ENCODE measurements at regions not wholly inside any gene's neighbourhood (a gene's known extent, or its start where the extent isn't known, plus 50 kb on each side); places are given as distances from the start of the nearest gene placed in this dataset.

GRCh38 chr3:871651-872050 lies 221.2 kb upstream of the CNTN6 start:
- Histone ChIP-seq H2AFZ (no peak overlapping the region), H3K36me3 (ENCODE audit: low read depth) (no peaks in the 10 kb centered on the region), H3K4me3 (no peak overlapping the region), H4K20me1 (ENCODE audit: insufficient read depth) (no peaks in the 10 kb centered on the region), H3F3A (ENCODE audit: insufficient read depth) (no peaks in the 10 kb centered on the region), H3K4me2 (ENCODE audit: unreplicated experiment) (no peak overlapping the region), H3K27ac (no peak overlapping the region), H3K9me2 (ENCODE audit: insufficient read depth) (no peaks in the 10 kb centered on the region), H3K27me3 (replicated peaks; ENCODE audit: insufficient read depth) (no peaks in the 10 kb centered on the region), H3K9ac (no peak overlapping the region), H3K4me1 (ENCODE audit: insufficient read depth) (no peaks in the 10 kb centered on the region), H3K9me3 (ENCODE audit: low read depth) (no peaks in the 10 kb centered on the region), H3K79me2 (ENCODE audit: insufficient read depth) (no peaks in the 10 kb centered on the region)
- in situ Hi-C loops (cut with MboI), result no loop called here
- DNase-seq, result no peak
- no peak for TF ChIP-seq EZH2 (IDR thresholded peaks at IDR 0.05; ENCODE audit: insufficient read depth, poor library complexity, severe bottlenecking)
- TF ChIP-seq EZH2phosphoT487 (IDR thresholded peaks at IDR 0.05; ENCODE audit: insufficient read depth, low read depth), result no peak
- WGBS, 2 experiments (ENCODE audit: low coverage in 1 of 2, low lambda C conversion rate in 2 of 2, missing lambda C conversion rate in 2 of 2), result 41 to 42% methylated on average over 1 of the region's 1 CpG

DNA sequence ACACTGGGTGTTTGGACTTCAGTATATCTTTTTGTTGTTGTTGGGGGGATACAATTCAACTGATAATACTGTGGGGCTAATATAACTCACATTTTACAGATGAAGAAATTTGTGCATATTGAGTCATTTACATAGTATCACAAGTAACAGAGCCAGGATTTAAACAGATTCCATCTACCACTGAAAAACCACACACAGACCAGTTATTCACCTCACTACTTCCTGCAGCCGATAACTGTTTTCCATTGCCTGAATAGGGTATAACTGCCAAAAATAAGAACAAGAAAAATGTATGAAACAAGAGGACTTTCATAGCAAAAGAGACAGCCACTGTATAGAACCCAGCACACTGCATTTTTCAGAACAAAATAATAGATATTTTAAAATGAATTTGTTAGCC lies 215.8 kb upstream of the CNTN6 start:
- H3K4me2 ChIP-seq (ENCODE audit: unreplicated experiment), result no peak overlapping the region
- no peak overlapping the region for H2AFZ ChIP-seq
- WGBS, 2 experiments (ENCODE audit: low coverage in 1 of 2, low lambda C conversion rate in 2 of 2, missing lambda C conversion rate in 2 of 2), result 45 to 57% methylated on average over 1 of the region's 1 CpG
- in situ Hi-C loops (cut with MboI), result no loop called here
- no peaks in the 10 kb centered on the region for H3K4me1 ChIP-seq (ENCODE audit: insufficient read depth)
- DNase-seq, result peak; percentile 14
- H3K79me2 ChIP-seq (ENCODE audit: insufficient read depth), result no peaks in the 10 kb centered on the region
- H3K9ac ChIP-seq, result no peak overlapping the region
- no peaks in the 10 kb centered on the region for H3K9me2 ChIP-seq (ENCODE audit: insufficient read depth)
- no peak for TF ChIP-seq EZH2phosphoT487 (IDR thresholded peaks at IDR 0.05; ENCODE audit: insufficient read depth, low read depth)
- TF ChIP-seq EZH2 (IDR thresholded peaks at IDR 0.05; ENCODE audit: insufficient read depth, poor library complexity, severe bottlenecking), result no peak
- H3K27ac ChIP-seq, result no peak overlapping the region
- H3F3A ChIP-seq (ENCODE audit: insufficient read depth), result no peaks in the 10 kb centered on the region
- H3K36me3 ChIP-seq (ENCODE audit: low read depth), result no peaks in the 10 kb centered on the region
- H3K4me3 ChIP-seq, result no peak overlapping the region
- no peaks in the 10 kb centered on the region for H3K27me3 ChIP-seq (replicated peaks; ENCODE audit: insufficient read depth)
- H4K20me1 ChIP-seq (ENCODE audit: insufficient read depth), result no peaks in the 10 kb centered on the region
- no peaks in the 10 kb centered on the region for H3K9me3 ChIP-seq (ENCODE audit: low read depth)

- Histone ChIP-seq H3K9ac (no peak overlapping the region), H3K27me3 (replicated peaks; ENCODE audit: insufficient read depth) (no peaks in the 10 kb centered on the region), H3K4me2 (ENCODE audit: unreplicated experiment) (no peak overlapping the region), H3K4me1 (ENCODE audit: insufficient read depth) (no peaks in the 10 kb centered on the region), H3K79me2 (ENCODE audit: insufficient read depth) (no peaks in the 10 kb centered on the region), H3K27ac (no peak overlapping the region), H3K9me3 (ENCODE audit: low read depth) (no peaks in the 10 kb centered on the region), H3K4me3 (no peak overlapping the region), H3K9me2 (ENCODE audit: insufficient read depth) (no peaks in the 10 kb centered on the region), H2AFZ (no peak overlapping the region), H3K36me3 (ENCODE audit: low read depth) (no peaks in the 10 kb centered on the region), H4K20me1 (ENCODE audit: insufficient read depth) (no peaks in the 10 kb centered on the region), H3F3A (ENCODE audit: insufficient read depth) (no peaks in the 10 kb centered on the region)
- 42 to 59% methylated on average over 1 of the region's 1 CpG for WGBS, 2 experiments (ENCODE audit: low coverage in 1 of 2, low lambda C conversion rate in 2 of 2, missing lambda C conversion rate in 2 of 2)
- in situ Hi-C loops (cut with MboI), result no loop called here
- no peak for DNase-seq
- TF ChIP-seq EZH2phosphoT487 (IDR thresholded peaks at IDR 0.05; ENCODE audit: insufficient read depth, low read depth) (no peak), EZH2 (IDR thresholded peaks at IDR 0.05; ENCODE audit: insufficient read depth, poor library complexity, severe bottlenecking) (no peak)
Observed at GRCh38 chr3:878746-879145, 214.1 kb upstream of the CNTN6 start.

GRCh38 chr3:880371-880770 lies 212.5 kb upstream of the CNTN6 start:
- TF ChIP-seq EZH2 (IDR thresholded peaks at IDR 0.05; ENCODE audit: insufficient read depth, poor library complexity, severe bottlenecking) (no peak), EZH2phosphoT487 (IDR thresholded peaks at IDR 0.05; ENCODE audit: insufficient read depth, low read depth) (no peak)
- H3K9ac ChIP-seq, result no peak overlapping the region

DNA sequence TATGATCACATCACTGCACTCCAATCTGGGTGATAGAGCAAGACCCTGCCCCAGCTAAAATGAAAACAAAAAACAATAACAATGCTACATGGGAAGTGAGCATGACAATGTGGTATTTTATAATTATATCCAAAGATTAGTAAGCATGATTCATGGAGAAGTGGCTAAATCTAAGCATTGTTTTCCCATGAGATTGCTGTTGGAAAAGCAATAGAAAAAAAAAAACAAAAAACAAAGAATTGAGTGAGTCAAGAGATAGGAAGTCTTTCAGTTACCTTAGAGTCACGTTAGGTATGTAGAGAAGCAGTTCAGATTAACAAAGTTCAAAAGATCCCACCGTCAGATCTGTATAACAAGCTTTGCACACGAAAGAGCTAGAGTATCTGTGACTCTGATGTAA lies 210.3 kb upstream of the CNTN6 start:
- Histone ChIP-seq H3K4me2 (ENCODE audit: unreplicated experiment) (no peak overlapping the region), H3K9me2 (ENCODE audit: insufficient read depth) (no peaks in the 10 kb centered on the region), H3K27ac (0 out of 2 replicates have a peak overlapping the region, but pooled peaks have one; percentile 26), H3K9me3 (ENCODE audit: low read depth) (peaks cover 1% of the 10 kb centered on the region), H3K36me3 (ENCODE audit: low read depth) (no peaks in the 10 kb centered on the region), H3K79me2 (ENCODE audit: insufficient read depth) (no peaks in the 10 kb centered on the region), H2AFZ (no peak overlapping the region), H4K20me1 (ENCODE audit: insufficient read depth) (no peaks in the 10 kb centered on the region), H3K27me3 (replicated peaks; ENCODE audit: insufficient read depth) (no peaks in the 10 kb centered on the region), H3K9ac (no peak overlapping the region), H3K4me1 (ENCODE audit: insufficient read depth) (no peaks in the 10 kb centered on the region), H3K4me3 (no peak overlapping the region), H3F3A (ENCODE audit: insufficient read depth) (no peaks in the 10 kb centered on the region)
- DNase-seq, result peak; percentile 62
- WGBS, 2 experiments (ENCODE audit: low coverage in 1 of 2, low lambda C conversion rate in 2 of 2, missing lambda C conversion rate in 2 of 2), result 11 to 24% methylated on average over 3 of the region's 3 CpGs
- in situ Hi-C loops (cut with MboI), result no loop called here
- TF ChIP-seq EZH2 (IDR thresholded peaks at IDR 0.05; ENCODE audit: insufficient read depth, poor library complexity, severe bottlenecking) (no peak), EZH2phosphoT487 (IDR thresholded peaks at IDR 0.05; ENCODE audit: insufficient read depth, low read depth) (no peak)

More at GRCh38 chr3:880371-880770, 212.5 kb upstream of the CNTN6 start:
- Histone ChIP-seq H3K27me3 (replicated peaks; ENCODE audit: insufficient read depth) (no peaks in the 10 kb centered on the region), H2AFZ (no peak overlapping the region), H3K9me3 (ENCODE audit: low read depth) (no peaks in the 10 kb centered on the region), H4K20me1 (ENCODE audit: insufficient read depth) (no peaks in the 10 kb centered on the region), H3K4me3 (no peak overlapping the region), H3K36me3 (ENCODE audit: low read depth) (no peaks in the 10 kb centered on the region), H3K9me2 (ENCODE audit: insufficient read depth) (no peaks in the 10 kb centered on the region), H3K79me2 (ENCODE audit: insufficient read depth) (no peaks in the 10 kb centered on the region), H3K4me1 (ENCODE audit: insufficient read depth) (no peaks in the 10 kb centered on the region), H3F3A (ENCODE audit: insufficient read depth) (no peaks in the 10 kb centered on the region), H3K27ac (no peak overlapping the region), H3K4me2 (ENCODE audit: unreplicated experiment) (no peak overlapping the region)
- no peak for DNase-seq
- WGBS, 2 experiments (ENCODE audit: low coverage in 1 of 2, low lambda C conversion rate in 2 of 2, missing lambda C conversion rate in 2 of 2), result 43 to 44% methylated on average over 3 of the region's 3 CpGs
- in situ Hi-C loops (cut with MboI), result no loop called here
